SK-N-SH (cell line): ENCODE measurements at regions not wholly inside any gene's neighbourhood (a gene's known extent, or its start where the extent isn't known, plus 50 kb on each side); places are given as distances from the start of the nearest gene placed in this dataset.

Experiments
- CTCF ChIA-PET: fragments of 300-600, 350-600 bp; formaldehyde crosslinking; extraction: SDS; loops from one replicate; lab custom pipeline; 2021; lab: Yijun Ruan, JAX
- POLR2A ChIA-PET: fragments of 350-600 bp; sonication (Branson Sonifier 250); formaldehyde crosslinking; extraction: SDS; loops from one replicate; lab custom pipeline; 2020; ENCODE audit warnings: antibody characterized with exemption, inconsistent platforms; lab: Yijun Ruan, JAX
- DNase-seq: peaks from one replicate; pipeline ENCODE4 v3.0.0; 2012
- H2AFZ ChIP-seq: fragments of 200-600 bp; sonication (generic); 2 replicates; pipeline ENCODE4 v1.8.1; 2016; ENCODE audit warnings: antibody characterized with exemption, mild to moderate bottlenecking, low read depth
- H3F3A ChIP-seq: fragments of 200-600 bp; sonication (generic); replicated peaks from 2 replicates; pipeline ENCODE3; 2016; ENCODE audit warnings: antibody characterized with exemption, mild to moderate bottlenecking; ENCODE audit not compliant: insufficient read depth
- H3K27ac ChIP-seq, 2 experiments: fragments of 200-500 bp in 1 of 2; fragments of 200-600 bp in 1 of 2; sonication (Bioruptor generic) in 1 of 2; sonication (generic), shearing (Covaris generic) in 1 of 2; 2 replicates each; pipeline versions ENCODE4 v1.5.1 to v1.6.1; 2014 to 2016; ENCODE audit warnings: low read depth in 2 of 2, inconsistent platforms in 1 of 2, low read length in 1 of 2, mild to moderate bottlenecking in 1 of 2, mixed read lengths in 1 of 2
- H3K27me3 ChIP-seq: fragments of 200-600 bp; sonication (generic), shearing (Covaris generic); 2 replicates; pipeline ENCODE4 v1.6.1; 2016; ENCODE audit warnings: mixed run types; ENCODE audit not compliant: insufficient read depth
- H3K36me3 ChIP-seq, 2 experiments: fragments of 200-500 bp in 1 of 2; fragments of 200-600 bp in 1 of 2; sonication (Bioruptor generic) in 1 of 2; sonication (generic) in 1 of 2; replicated peaks in 1 of 2; 2 replicates each; pipeline versions ENCODE3 to v1.5.1; 2014 to 2016; ENCODE audit warnings: low read length in 1 of 2, mild to moderate bottlenecking in 1 of 2; ENCODE audit not compliant: insufficient read depth in 2 of 2, control insufficient read depth in 1 of 2
- H3K4me1 ChIP-seq, 2 experiments: fragments of 200-500 bp in 1 of 2; fragments of 200-600 bp in 1 of 2; sonication (Bioruptor generic) in 1 of 2; sonication (generic), shearing (Covaris generic) in 1 of 2; 2 replicates each; pipeline versions ENCODE4 v1.5.1 to v1.6.1; 2014 to 2016; ENCODE audit warnings: low read depth in 1 of 2, low read length in 1 of 2, mixed run types in 1 of 2; ENCODE audit not compliant: insufficient read depth in 2 of 2, control insufficient read depth in 1 of 2
- H3K4me2 ChIP-seq: fragments of 200-600 bp; sonication (generic), shearing (Covaris generic); 2 replicates; pipeline ENCODE4 v1.6.1; 2017; ENCODE audit warnings: mixed run types
- H3K4me3 ChIP-seq, 2 experiments: fragments of 200-500 bp in 1 of 2; fragments of 200-600 bp in 1 of 2; sonication (Bioruptor generic) in 1 of 2; sonication (generic), shearing (Covaris generic) in 1 of 2; 2 replicates each; pipeline versions ENCODE4 v1.5.1 to v1.8.1; 2014 to 2016; ENCODE audit warnings: low read depth in 2 of 2, inconsistent platforms in 1 of 2, low read length in 1 of 2, mild to moderate bottlenecking in 1 of 2, mixed read lengths in 1 of 2, moderate library complexity in 1 of 2
- H3K79me2 ChIP-seq: fragments of 200-600 bp; sonication (generic); 2 replicates; pipeline ENCODE4 v1.8.1; 2017; ENCODE audit warnings: mild to moderate bottlenecking; ENCODE audit not compliant: insufficient read depth
- H3K9ac ChIP-seq: fragments of 200-600 bp; sonication (generic); 2 replicates; pipeline ENCODE4 v1.6.1; 2017; ENCODE audit warnings: mixed run types
- H3K9me2 ChIP-seq: fragments of 200-600 bp; sonication (generic); 2 replicates; pipeline ENCODE4 v1.6.1; 2017; ENCODE audit warnings: mixed run types
- H3K9me3 ChIP-seq: fragments of 200-600 bp; sonication (generic); 2 replicates; pipeline ENCODE4 v1.6.1; 2017; ENCODE audit warnings: mixed run types, mild to moderate bottlenecking, moderate library complexity
- H4K20me1 ChIP-seq: fragments of 200-600 bp; sonication (generic); 2 replicates; pipeline ENCODE4 v1.6.1; 2017; ENCODE audit warnings: mild to moderate bottlenecking, mixed run types; ENCODE audit not compliant: insufficient read depth
- CHD2 ChIP-seq: fragments of 150-350 bp; IDR thresholded peaks from 2 replicates; pipeline ENCODE4 v1.6.1; 2018; ENCODE audit warnings: low read length; ENCODE audit not compliant: partially characterized antibody
- CTCF ChIP-seq: fragments of 200-600 bp; sonication (generic); IDR thresholded peaks from 2 replicates; pipeline ENCODE4 v1.6.1; 2017; ENCODE audit warnings: antibody characterized with exemption, mild to moderate bottlenecking, moderate library complexity
- FOSL2 ChIP-seq: IDR thresholded peaks from 2 replicates; pipeline ENCODE4 v1.4.0; 2012; ENCODE audit warnings: low read depth, mild to moderate bottlenecking, moderate library complexity, borderline replicate concordance
- IRF3 ChIP-seq: fragments of 150-350 bp; IDR thresholded peaks from 2 replicates; pipeline ENCODE4 v1.6.1; 2016; ENCODE audit warnings: mild to moderate bottlenecking, low read depth, low read length
- MAX ChIP-seq: IDR thresholded peaks from 2 replicates; pipeline ENCODE4 v1.4.0; 2012; ENCODE audit warnings: low read depth
- MXI1 ChIP-seq: IDR thresholded peaks from 2 replicates; pipeline ENCODE4 v1.6.1; 2012; ENCODE audit warnings: mild to moderate bottlenecking, low read depth, low read length, improper control_type of control experiment
- NFIC ChIP-seq: IDR thresholded peaks from 2 replicates; pipeline ENCODE4 v1.4.0; 2012; ENCODE audit warnings: borderline replicate concordance
- PBX3 ChIP-seq: IDR thresholded peaks from 2 replicates; pipeline ENCODE4; 2012
- POLR2AphosphoS5 ChIP-seq: IDR thresholded peaks from 2 replicates; pipeline ENCODE4 v1.6.1; 2012; ENCODE audit warnings: low read depth, low read length
- RAD21 ChIP-seq: IDR thresholded peaks from 2 replicates; pipeline ENCODE4 v1.6.1; 2012; ENCODE audit warnings: mild to moderate bottlenecking, low read length
- RFX5 ChIP-seq: IDR thresholded peaks from 2 replicates; pipeline ENCODE4 v1.6.1; 2012; ENCODE audit warnings: mild to moderate bottlenecking, improper control_type of control experiment, low read length
- RXRA ChIP-seq: IDR thresholded peaks from 2 replicates; pipeline ENCODE4 v1.4.0; 2012; ENCODE audit warnings: low read depth, mild to moderate bottlenecking, borderline replicate concordance
- USF1 ChIP-seq: IDR thresholded peaks from 2 replicates; pipeline ENCODE4 v1.4.0; 2012; ENCODE audit warnings: low read depth, borderline replicate concordance
- YY1 ChIP-seq: IDR thresholded peaks from 2 replicates; pipeline ENCODE4 v1.4.0; 2012; ENCODE audit warnings: low read depth, mild to moderate bottlenecking
- ZBTB33 ChIP-seq: IDR thresholded peaks from 2 replicates; pipeline ENCODE4 v1.4.0; 2012; ENCODE audit warnings: low read depth, borderline replicate concordance
- WGBS: methylation state at CpG from one replicate; pipeline ENCODE4 v1.1.6; 2017; ENCODE audit warnings: low lambda C conversion rate; 5-methylcytosine and 5-hydroxymethylcytosine counted together

GRCh38 chr16:64687786-64688185 lies 434.1 kb downstream of the CDH11 start:
- Histone ChIP-seq H3K36me3 (no peaks in the 10 kb centered on the region), H3K4me1 (no peaks in the 10 kb centered on the region), H3F3A (peaks cover 4% of the 10 kb centered on the region), H3K27ac (no peak overlapping the region), H3K4me3 (no peak overlapping the region), H3K79me2 (no peaks in the 10 kb centered on the region), H2AFZ (no peak overlapping the region), H3K9ac (no peak overlapping the region), H3K27me3 (no peaks in the 10 kb centered on the region), H4K20me1 (no peaks in the 10 kb centered on the region), H3K9me2 (no peaks in the 10 kb centered on the region), H3K4me2 (no peak overlapping the region), H3K9me3 (no peaks in the 10 kb centered on the region)
- no peak for TF ChIP-seq RAD21
- TF ChIP-seq YY1: no peak
- no peak for TF ChIP-seq RXRA
- no peak for TF ChIP-seq CHD2
- TF ChIP-seq RFX5: no peak
- no peak for TF ChIP-seq MXI1
- TF ChIP-seq MAX: no peak
- TF ChIP-seq NFIC: no peak
- no peak for TF ChIP-seq IRF3
- TF ChIP-seq FOSL2: no peak
- no peak for TF ChIP-seq CTCF
- TF ChIP-seq PBX3: no peak
- no peak for TF ChIP-seq POLR2AphosphoS5
- no peak for TF ChIP-seq ZBTB33
- no peak for TF ChIP-seq USF1
- 81% methylated on average over 4 of the region's 4 CpGs for WGBS
- CTCF ChIA-PET: no interaction called here
- no peak for DNase-seq
- POLR2A ChIA-PET: no interaction called here
